T-cell (primary cell): ENCODE measurements at regions not wholly inside any gene's neighbourhood (a gene's known extent, or its start where the extent isn't known, plus 50 kb on each side); places are given as distances from the start of the nearest gene placed in this dataset.

Source experiments
- ATAC-seq, 4 experiments: fragments of 200-7000 bp in 3 of 4; fragments of 150-1000 bp in 1 of 4; cut with Tn5 transposase; replicated peaks in 1 of 4; 1 replicate in 3 of 4; 2 replicates in 1 of 4; pipeline ENCODE4 v1.10.0; 2021; ENCODE audit warnings: moderate library complexity in 3 of 4, mild to moderate bottlenecking in 2 of 4, moderate number of reproducible peaks in 1 of 4
- CTCF ChIA-PET, 2 donors: fragments of 300-600 bp; sonication (Branson Sonifier 250); formaldehyde crosslinking; loops; one replicate each; lab custom pipeline; 2022; ENCODE audit warnings: antibody characterized with exemption in 2 of 2; lab: Charles Lee
- POLR2A ChIA-PET, 2 donors: fragments of 300-600 bp; sonication (Branson Sonifier 250); formaldehyde crosslinking; loops; one replicate each; lab custom pipeline; 2022; ENCODE audit warnings: antibody characterized with exemption in 2 of 2; lab: Charles Lee
- DNase-seq, 35 experiments: peaks; one replicate each; pipeline versions ENCODE4 v3.0.0 to v3.0.0-alpha.2; 2013 to 2023
- H3K27ac ChIP-seq: one replicate; pipeline ENCODE4 v1.5.1; 2013; ENCODE audit warnings: low read length
- H3K27me3 ChIP-seq, 2 experiments: replicated peaks in 1 of 2; 1 replicate in 1 of 2; 2 replicates in 1 of 2; pipeline versions ENCODE4 v1.6.1 to v1.7.0; 2013; ENCODE audit warnings: low read length in 1 of 2, mixed read lengths in 1 of 2; ENCODE audit not compliant: control insufficient read depth in 2 of 2, insufficient read depth in 2 of 2; ENCODE audit errors: extremely low read depth in 1 of 2
- H3K36me3 ChIP-seq, 2 donors: 1 replicate in 1 of 2; 2 replicates in 1 of 2; pipeline versions ENCODE4 v1.6.1 to v1.7.0; 2013; ENCODE audit warnings: low read length in 1 of 2; ENCODE audit not compliant: control insufficient read depth in 2 of 2, insufficient read depth in 1 of 2; ENCODE audit errors: extremely low read depth in 1 of 2
- H3K4me1 ChIP-seq, 2 experiments: 1 replicate in 1 of 2; 2 replicates in 1 of 2; pipeline versions ENCODE4 v1.6.1 to v1.7.0; 2013; ENCODE audit warnings: low read length in 2 of 2, mixed read lengths in 1 of 2; ENCODE audit not compliant: insufficient read depth in 2 of 2, control insufficient read depth in 1 of 2; ENCODE audit errors: extremely low read depth in 1 of 2
- H3K4me3 ChIP-seq, 2 donors: 1 replicate in 1 of 2; 2 replicates in 1 of 2; pipeline versions ENCODE4 v1.5.1 to v1.7.0; 2013; ENCODE audit warnings: mild to moderate bottlenecking in 2 of 2, low read length in 1 of 2, moderate library complexity in 1 of 2; ENCODE audit not compliant: control insufficient read depth in 1 of 2; ENCODE audit errors: extremely low read depth in 1 of 2
- H3K9me3 ChIP-seq: 2 replicates; pipeline ENCODE4 v1.7.0; 2013
- H3K27ac Mint-ChIP-seq, 2 donors: one replicate each; pipeline ENCODE4 v1.8.0; 2020 to 2021; ENCODE audit warnings: mild to moderate bottlenecking in 2 of 2, mixed read lengths in 2 of 2
- H3K27me3 Mint-ChIP-seq, 2 donors: one replicate each; pipeline ENCODE4 v1.8.0; 2021 to 2022; ENCODE audit warnings: mixed read lengths in 2 of 2
- H3K36me3 Mint-ChIP-seq: one replicate; pipeline ENCODE4 v1.8.0; 2021; ENCODE audit warnings: mixed read lengths
- H3K4me1 Mint-ChIP-seq, 3 donors: one replicate each; pipeline ENCODE4 v1.8.0; 2020 to 2022; ENCODE audit warnings: mixed read lengths in 3 of 3, mild to moderate bottlenecking in 1 of 3
- H3K4me3 Mint-ChIP-seq, 3 donors: one replicate each; pipeline ENCODE4 v1.8.0; 2020 to 2022; ENCODE audit warnings: mild to moderate bottlenecking in 3 of 3, mixed read lengths in 3 of 3, moderate library complexity in 3 of 3
- H3K9me3 Mint-ChIP-seq, 3 donors: one replicate each; pipeline ENCODE4 v1.8.0; 2020 to 2022; ENCODE audit warnings: mixed read lengths in 3 of 3
- WGBS: methylation state at CpG from one replicate; pipeline ENCODE4 v1.1.5; 2013; ENCODE audit warnings: missing lambda C conversion rate; ENCODE audit not compliant: insufficient coverage; 5-methylcytosine and 5-hydroxymethylcytosine counted together

GRCh38 chr17:5788266-5788900 is 204.1 kb upstream of the NLRP1 start:
- Mint-ChIP-seq H3K27me3 (peaks cover 41 to 45% of the 10 kb centered on the region in 2 donors), H3K4me1 (no peaks in the 10 kb centered on the region), H3K27ac (no peak overlapping the region), H3K9me3 (peaks cover 8 to 12% (median 11%) of the 10 kb centered on the region in 3 donors), H3K4me3 (no peak overlapping the region), H3K36me3 (peaks cover 4% of the 10 kb centered on the region)
- POLR2A ChIA-PET: no interaction called here
- CTCF ChIA-PET: no interaction called here
- no peak for ATAC-seq
- Histone ChIP-seq H3K27ac (no peak overlapping the region), H3K27me3 (peaks cover 0 to 27% of the 10 kb centered on the region in 2 experiments), H3K4me3 (no peak overlapping the region), H3K36me3 (no peaks in the 10 kb centered on the region), H3K4me1 (no peaks in the 10 kb centered on the region), H3K9me3 (no peaks in the 10 kb centered on the region)
- DNase-seq: no peak
- no CpG with 5 or more reads among the region's 6 CpGs for WGBS

GRCh38 chr17:5789528-5789927 is 205.2 kb upstream of the NLRP1 start:
- Histone ChIP-seq H3K4me3 (no peak overlapping the region), H3K36me3 (no peaks in the 10 kb centered on the region), H3K27ac (no peak overlapping the region), H3K9me3 (no peaks in the 10 kb centered on the region), H3K4me1 (no peaks in the 10 kb centered on the region), H3K27me3 (peaks cover 0 to 26% of the 10 kb centered on the region in 2 experiments)
- CTCF ChIA-PET: no interaction called here
- H3K4me3 Mint-ChIP-seq: no peak overlapping the region
- H3K36me3 Mint-ChIP-seq: peaks cover 4% of the 10 kb centered on the region
- POLR2A ChIA-PET: no interaction called here
- WGBS: 55% methylated on average over 12 of the region's 15 CpGs
- H3K9me3 Mint-ChIP-seq: peaks cover 7 to 8% (median 8%) of the 10 kb centered on the region in 3 donors
- no peaks in the 10 kb centered on the region for H3K4me1 Mint-ChIP-seq
- no peak overlapping the region for H3K27ac Mint-ChIP-seq
- ATAC-seq (no peak), DNase-seq (no peak)
- peaks cover 39 to 45% of the 10 kb centered on the region in 2 donors for H3K27me3 Mint-ChIP-seq

GRCh38 chr17:5793157-5793556 is 208.8 kb upstream of the NLRP1 start:
- Histone ChIP-seq H3K4me3 (no peak overlapping the region), H3K9me3 (no peaks in the 10 kb centered on the region), H3K27me3 (peaks cover 0 to 22% of the 10 kb centered on the region in 2 experiments), H3K36me3 (no peaks in the 10 kb centered on the region), H3K4me1 (no peaks in the 10 kb centered on the region), H3K27ac (no peak overlapping the region)
- no peaks in the 10 kb centered on the region for H3K4me1 Mint-ChIP-seq
- CTCF ChIA-PET: no interaction called here
- ATAC-seq (no peak), DNase-seq (no peak)
- no peak overlapping the region for H3K27ac Mint-ChIP-seq
- H3K9me3 Mint-ChIP-seq: peaks cover 7 to 8% (median 8%) of the 10 kb centered on the region in 3 donors
- no peak overlapping the region for H3K4me3 Mint-ChIP-seq
- peaks cover 4% of the 10 kb centered on the region for H3K36me3 Mint-ChIP-seq
- H3K27me3 Mint-ChIP-seq: peaks cover 37 to 39% of the 10 kb centered on the region in 2 donors
- POLR2A ChIA-PET: no interaction called here
- WGBS: 80% methylated on average over 2 of the region's 4 CpGs

- DNase-seq (no peak), ATAC-seq (no peak)
- Histone ChIP-seq H3K4me1 (no peaks in the 10 kb centered on the region), H3K9me3 (no peaks in the 10 kb centered on the region), H3K36me3 (no peaks in the 10 kb centered on the region), H3K27ac (no peak overlapping the region), H3K27me3 (peaks cover 0 to 20% of the 10 kb centered on the region in 2 experiments), H3K4me3 (no peak overlapping the region)
- H3K36me3 Mint-ChIP-seq: peaks cover 4% of the 10 kb centered on the region
- WGBS: 25% methylated on average over 1 of the region's 2 CpGs
- H3K27ac Mint-ChIP-seq: no peak overlapping the region
- H3K4me1 Mint-ChIP-seq: no peaks in the 10 kb centered on the region
- peaks cover 7 to 8% (median 8%) of the 10 kb centered on the region in 3 donors for H3K9me3 Mint-ChIP-seq
- POLR2A ChIA-PET: no interaction called here
- H3K4me3 Mint-ChIP-seq: no peak overlapping the region
- CTCF ChIA-PET: no interaction called here
- peaks cover 34 to 35% of the 10 kb centered on the region in 2 donors for H3K27me3 Mint-ChIP-seq
Observed at GRCh38 chr17:5793899-5794298, 209.6 kb upstream of the NLRP1 start.

GRCh38 chr17:5794385-5794784 is 210.1 kb upstream of the NLRP1 start:
- POLR2A ChIA-PET: no interaction called here
- peaks cover 38% of the 10 kb centered on the region in 2 donors for H3K27me3 Mint-ChIP-seq
- Histone ChIP-seq H3K36me3 (no peaks in the 10 kb centered on the region), H3K4me3 (no peak overlapping the region), H3K4me1 (no peaks in the 10 kb centered on the region), H3K27ac (no peak overlapping the region), H3K27me3 (peaks cover 0 to 21% of the 10 kb centered on the region in 2 experiments), H3K9me3 (no peaks in the 10 kb centered on the region)
- 100% methylated on average over 1 of the region's 7 CpGs for WGBS
- DNase-seq (no peak), ATAC-seq (no peak)
- H3K9me3 Mint-ChIP-seq: peaks cover 7 to 8% (median 8%) of the 10 kb centered on the region in 3 donors
- H3K4me3 Mint-ChIP-seq: no peak overlapping the region
- H3K36me3 Mint-ChIP-seq: peaks cover 4% of the 10 kb centered on the region
- CTCF ChIA-PET: no interaction called here
- no peaks in the 10 kb centered on the region for H3K4me1 Mint-ChIP-seq
- H3K27ac Mint-ChIP-seq: no peak overlapping the region

- Histone ChIP-seq H3K27ac (no peak overlapping the region), H3K36me3 (no peaks in the 10 kb centered on the region), H3K9me3 (no peaks in the 10 kb centered on the region), H3K4me1 (no peaks in the 10 kb centered on the region), H3K27me3 (peaks cover 0 to 21% of the 10 kb centered on the region in 2 experiments), H3K4me3 (no peak overlapping the region)
- Mint-ChIP-seq H3K4me3 (no peak overlapping the region), H3K9me3 (peaks cover 7 to 8% (median 8%) of the 10 kb centered on the region in 3 donors), H3K27me3 (peaks cover 35% of the 10 kb centered on the region in 2 donors), H3K4me1 (no peaks in the 10 kb centered on the region), H3K27ac (no peak overlapping the region), H3K36me3 (peaks cover 4% of the 10 kb centered on the region)
- ATAC-seq: no peak
- WGBS: 83% methylated on average over 3 of the region's 6 CpGs
- DNase-seq: no peak
- ChIA-PET CTCF (interaction anchor here in 1 of 2 donors (0.5 kb wide), 1 partner anchor 551 kb away, joined by 3 read pairs; no protein-coding TSS in a partner anchor), POLR2A (no interaction called here)
Observed at GRCh38 chr17:5794881-5795506, 210.7 kb upstream of the NLRP1 start.
